ENCODE measurements at regions not wholly inside any gene's neighbourhood (a gene's known extent, or its start where the extent isn't known, plus 50 kb on each side); places are given as distances from the start of the nearest gene placed in this dataset.

DNA sequence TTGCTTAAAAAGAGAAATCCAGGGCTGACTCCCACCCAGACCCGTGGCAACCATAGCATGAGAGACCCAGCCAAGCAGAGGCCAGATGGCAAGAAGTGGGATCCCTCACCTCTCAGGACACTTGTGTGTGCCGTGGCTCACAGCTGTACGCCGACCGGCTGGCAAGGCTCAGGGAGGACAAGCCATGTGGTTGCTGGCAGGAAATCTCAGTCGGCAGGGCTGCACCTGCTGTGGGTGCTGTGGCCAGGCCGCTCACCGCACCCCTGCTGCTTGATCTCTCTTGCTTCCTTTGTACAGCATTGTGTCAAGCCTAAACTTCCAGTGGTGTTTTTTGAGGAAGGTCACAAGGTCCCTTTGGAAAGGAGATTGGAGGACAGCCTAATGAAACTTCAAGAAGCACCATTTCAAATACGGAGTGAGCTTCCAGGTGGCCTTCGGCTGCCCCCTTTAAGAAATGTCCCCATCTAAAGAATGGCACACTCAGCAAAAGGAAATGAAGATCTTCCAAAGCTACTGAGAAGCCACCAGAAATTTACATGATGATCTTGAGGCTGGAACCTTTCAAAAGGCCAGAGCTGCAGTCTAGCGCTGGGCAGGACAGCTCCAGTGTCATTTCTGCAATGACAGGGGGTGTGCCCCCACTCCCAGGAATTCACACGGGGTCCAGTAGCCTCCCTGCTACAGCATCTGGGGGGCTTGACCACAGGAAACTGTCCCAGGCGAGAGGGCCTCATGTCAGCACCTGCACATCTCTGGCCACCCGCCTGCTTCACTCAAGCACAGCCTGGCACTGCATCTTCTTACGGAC is 409.0 kb upstream of the MGMT start:
- no peak overlapping the region for H4K8ac ChIP-seq (ENCODE audit: low read length)
- no peak overlapping the region for H2BK5ac ChIP-seq (ENCODE audit: low read depth, low read length, poor library complexity, severe bottlenecking)
- H3K4me3 ChIP-seq (ENCODE audit: insufficient read depth in 1 of 2, low read depth in 1 of 2, low read length in 2 of 2), result no peak overlapping the region
- no peaks in the 10 kb centered on the region for H3K36me3 ChIP-seq (ENCODE audit: control insufficient read depth in 1 of 2, insufficient read depth in 2 of 2, low read depth in 1 of 2, low read length in 2 of 2)
- 88% methylated on average over 15 of the region's 15 CpGs for WGBS
- no peaks in the 10 kb centered on the region for H3K4me1 ChIP-seq (ENCODE audit: control insufficient read depth, insufficient read depth, low read depth, low read length)
- no peak overlapping the region for H3K9ac ChIP-seq (ENCODE audit: low read length)
- H3K18ac ChIP-seq (ENCODE audit: low read depth in 1 of 2, low read length in 2 of 2), result no peak overlapping the region
- H2AK5ac ChIP-seq (ENCODE audit: low read length, severe bottlenecking), result no peak overlapping the region
- no peak overlapping the region for H3K27ac ChIP-seq (ENCODE audit: low read length, poor library complexity, severe bottlenecking)
- H3K9me3 ChIP-seq (ENCODE audit: control insufficient read depth, low read length), result no peaks in the 10 kb centered on the region
- H2BK120ac ChIP-seq (ENCODE audit: low read depth, low read length), result no peak overlapping the region
- H2BK12ac ChIP-seq (ENCODE audit: low read length in 2 of 2), result no peak overlapping the region
- H4K91ac ChIP-seq (ENCODE audit: low read length), result no peak overlapping the region
- H2BK15ac ChIP-seq (ENCODE audit: low read depth, poor library complexity, severe bottlenecking), result no peak overlapping the region
- no peak overlapping the region for H2AFZ ChIP-seq (ENCODE audit: low read depth, low read length)
- H3K23ac ChIP-seq (ENCODE audit: low read length in 2 of 2), result no peak overlapping the region
- H3K4ac ChIP-seq (ENCODE audit: low read depth in 1 of 2, low read length in 2 of 2), result no peak overlapping the region
- no peak overlapping the region for H3K14ac ChIP-seq (ENCODE audit: low read length in 2 of 2)
- no peak for DNase-seq
- no peak overlapping the region for H3K4me2 ChIP-seq (ENCODE audit: low read length, poor library complexity, severe bottlenecking)
- H3K79me1 ChIP-seq (replicated peaks; ENCODE audit: low read length, poor library complexity, severe bottlenecking), result no peaks in the 10 kb centered on the region
- peaks cover 0 to 5% of the 10 kb centered on the region in 2 experiments for H3K27me3 ChIP-seq (ENCODE audit: control insufficient read depth in 1 of 2, insufficient read depth in 1 of 2, low read length in 2 of 2)

DNA sequence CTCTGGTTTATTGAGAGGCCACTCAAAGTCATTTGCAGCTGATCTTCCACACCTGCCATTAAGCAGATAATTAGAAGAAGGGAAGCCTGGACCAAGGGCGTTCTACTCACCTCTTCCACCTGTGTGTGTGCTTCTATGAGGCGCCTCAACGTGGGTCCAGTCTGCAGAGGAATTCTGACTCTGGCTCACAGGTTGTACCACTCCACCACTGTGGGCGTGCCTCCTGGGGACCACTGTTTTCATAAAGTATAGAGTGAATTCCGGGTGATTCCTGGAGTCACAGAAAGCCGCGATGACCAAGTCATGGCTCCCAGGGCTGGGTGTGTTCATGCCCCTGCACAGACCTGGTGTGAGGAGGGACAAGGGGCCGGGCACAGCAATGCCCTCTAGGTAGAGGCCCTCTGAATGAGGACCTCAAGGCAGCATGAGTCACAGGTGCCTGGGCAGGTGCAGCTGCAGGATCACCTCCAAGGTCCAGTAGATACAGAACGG is 408.3 kb upstream of the MGMT start:
- no peaks in the 10 kb centered on the region for H3K4me1 ChIP-seq (ENCODE audit: control insufficient read depth, insufficient read depth, low read depth, low read length)
- H3K27ac ChIP-seq (ENCODE audit: low read length, poor library complexity, severe bottlenecking), result no peak overlapping the region
- no peak overlapping the region for H2AFZ ChIP-seq (ENCODE audit: low read depth, low read length)
- H3K79me1 ChIP-seq (replicated peaks; ENCODE audit: low read length, poor library complexity, severe bottlenecking), result no peaks in the 10 kb centered on the region
- H3K4me3 ChIP-seq (ENCODE audit: insufficient read depth in 1 of 2, low read depth in 1 of 2, low read length in 2 of 2), result no peak overlapping the region
- H2BK5ac ChIP-seq (ENCODE audit: low read depth, low read length, poor library complexity, severe bottlenecking), result no peak overlapping the region
- H3K14ac ChIP-seq (ENCODE audit: low read length in 2 of 2), result no peak overlapping the region
- H3K4ac ChIP-seq (ENCODE audit: low read depth in 1 of 2, low read length in 2 of 2), result no peak overlapping the region
- H3K36me3 ChIP-seq (ENCODE audit: control insufficient read depth in 1 of 2, insufficient read depth in 2 of 2, low read depth in 1 of 2, low read length in 2 of 2), result no peaks in the 10 kb centered on the region
- H3K27me3 ChIP-seq (ENCODE audit: control insufficient read depth in 1 of 2, insufficient read depth in 1 of 2, low read length in 2 of 2), result peaks cover 0 to 5% of the 10 kb centered on the region in 2 experiments
- H4K8ac ChIP-seq (ENCODE audit: low read length), result no peak overlapping the region
- H2BK120ac ChIP-seq (ENCODE audit: low read depth, low read length), result no peak overlapping the region
- H2AK5ac ChIP-seq (ENCODE audit: low read length, severe bottlenecking), result no peak overlapping the region
- no peaks in the 10 kb centered on the region for H3K9me3 ChIP-seq (ENCODE audit: control insufficient read depth, low read length)
- no peak overlapping the region for H4K91ac ChIP-seq (ENCODE audit: low read length)
- H3K23ac ChIP-seq (ENCODE audit: low read length in 2 of 2), result no peak overlapping the region
- WGBS, result 83% methylated on average over 9 of the region's 9 CpGs
- no peak overlapping the region for H2BK12ac ChIP-seq (ENCODE audit: low read length in 2 of 2)
- no peak for DNase-seq
- H3K18ac ChIP-seq (ENCODE audit: low read depth in 1 of 2, low read length in 2 of 2), result no peak overlapping the region
- H3K9ac ChIP-seq (ENCODE audit: low read length), result no peak overlapping the region
- H2BK15ac ChIP-seq (ENCODE audit: low read depth, poor library complexity, severe bottlenecking), result no peak overlapping the region
- H3K4me2 ChIP-seq (ENCODE audit: low read length, poor library complexity, severe bottlenecking), result no peak overlapping the region

DNA sequence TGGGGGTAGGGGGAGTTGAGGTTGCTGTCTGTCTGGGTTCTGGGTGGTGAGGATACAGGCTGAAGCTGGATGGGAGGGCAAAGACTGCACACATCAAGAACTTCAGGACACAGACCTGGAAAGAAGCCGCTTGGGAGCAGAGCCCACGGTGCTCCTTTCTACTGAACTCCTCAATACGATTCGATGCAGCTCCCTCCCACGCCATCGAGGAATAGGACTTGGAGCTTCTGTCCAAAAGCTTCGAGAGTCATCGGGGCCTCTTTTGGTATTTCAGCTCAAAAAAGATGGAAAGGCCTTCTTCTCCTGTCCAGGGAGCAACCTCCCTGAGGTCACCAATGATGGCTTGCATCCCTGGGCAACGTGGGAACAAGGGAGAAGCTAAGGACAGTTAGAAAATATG is 407.1 kb upstream of the MGMT start:
- no peak overlapping the region for H3K23ac ChIP-seq (ENCODE audit: low read length in 2 of 2)
- H3K27ac ChIP-seq (ENCODE audit: low read length, poor library complexity, severe bottlenecking), result no peak overlapping the region
- no peak overlapping the region for H4K8ac ChIP-seq (ENCODE audit: low read length)
- no peak overlapping the region for H2BK12ac ChIP-seq (ENCODE audit: low read length in 2 of 2)
- no peak overlapping the region for H2AFZ ChIP-seq (ENCODE audit: low read depth, low read length)
- H3K14ac ChIP-seq (ENCODE audit: low read length in 2 of 2), result no peak overlapping the region
- H3K4me2 ChIP-seq (ENCODE audit: low read length, poor library complexity, severe bottlenecking), result no peak overlapping the region
- H3K18ac ChIP-seq (ENCODE audit: low read depth in 1 of 2, low read length in 2 of 2), result no peak overlapping the region
- H3K36me3 ChIP-seq (ENCODE audit: control insufficient read depth in 1 of 2, insufficient read depth in 2 of 2, low read depth in 1 of 2, low read length in 2 of 2), result no peaks in the 10 kb centered on the region
- no peak overlapping the region for H4K91ac ChIP-seq (ENCODE audit: low read length)
- H3K9me3 ChIP-seq (ENCODE audit: control insufficient read depth, low read length), result no peaks in the 10 kb centered on the region
- no peak for DNase-seq
- no peak overlapping the region for H3K9ac ChIP-seq (ENCODE audit: low read length)
- H3K4me1 ChIP-seq (ENCODE audit: control insufficient read depth, insufficient read depth, low read depth, low read length), result no peaks in the 10 kb centered on the region
- no peak overlapping the region for H3K4ac ChIP-seq (ENCODE audit: low read depth in 1 of 2, low read length in 2 of 2)
- no peak overlapping the region for H3K4me3 ChIP-seq (ENCODE audit: insufficient read depth in 1 of 2, low read depth in 1 of 2, low read length in 2 of 2)
- peaks cover 0 to 5% of the 10 kb centered on the region in 2 experiments for H3K27me3 ChIP-seq (ENCODE audit: control insufficient read depth in 1 of 2, insufficient read depth in 1 of 2, low read length in 2 of 2)
- no peak overlapping the region for H2BK5ac ChIP-seq (ENCODE audit: low read depth, low read length, poor library complexity, severe bottlenecking)
- H3K79me1 ChIP-seq (replicated peaks; ENCODE audit: low read length, poor library complexity, severe bottlenecking), result no peaks in the 10 kb centered on the region
- no peak overlapping the region for H2BK120ac ChIP-seq (ENCODE audit: low read depth, low read length)
- no peak overlapping the region for H2AK5ac ChIP-seq (ENCODE audit: low read length, severe bottlenecking)
- H2BK15ac ChIP-seq (ENCODE audit: low read depth, poor library complexity, severe bottlenecking), result no peak overlapping the region
- WGBS, result 86% methylated on average over 9 of the region's 9 CpGs

DNA sequence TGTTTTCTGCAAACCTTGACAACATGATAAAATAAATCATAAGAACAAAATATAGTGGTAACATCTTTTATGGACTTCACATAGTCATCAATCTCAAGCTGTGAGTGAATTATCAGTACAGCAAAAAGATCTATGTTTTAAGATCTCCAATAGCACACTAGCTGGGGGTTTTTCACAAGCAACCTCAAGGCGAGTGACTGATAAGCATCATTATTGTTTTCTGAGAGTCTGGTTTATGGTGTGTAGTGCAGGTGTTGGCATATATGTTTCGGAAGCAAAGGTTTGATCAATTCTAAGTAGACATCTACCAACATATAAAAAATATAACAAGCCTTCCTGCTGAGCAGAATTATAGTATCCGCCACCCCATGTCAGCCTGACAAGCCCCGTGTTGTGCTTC is 403.8 kb upstream of the MGMT start:
- no peaks in the 10 kb centered on the region for H3K79me1 ChIP-seq (replicated peaks; ENCODE audit: low read length, poor library complexity, severe bottlenecking)
- no peak overlapping the region for H3K23ac ChIP-seq (ENCODE audit: low read length in 2 of 2)
- WGBS, result no CpG with 5 or more reads among the region's 4 CpGs
- no peak overlapping the region for H3K14ac ChIP-seq (ENCODE audit: low read length in 2 of 2)
- no peaks in the 10 kb centered on the region for H3K9me3 ChIP-seq (ENCODE audit: control insufficient read depth, low read length)
- H3K4ac ChIP-seq (ENCODE audit: low read depth in 1 of 2, low read length in 2 of 2), result no peak overlapping the region
- H2BK15ac ChIP-seq (ENCODE audit: low read depth, poor library complexity, severe bottlenecking), result no peak overlapping the region
- H3K9ac ChIP-seq (ENCODE audit: low read length), result no peak overlapping the region
- no peaks in the 10 kb centered on the region for H3K4me1 ChIP-seq (ENCODE audit: control insufficient read depth, insufficient read depth, low read depth, low read length)
- no peak overlapping the region for H3K4me3 ChIP-seq (ENCODE audit: insufficient read depth in 1 of 2, low read depth in 1 of 2, low read length in 2 of 2)
- H2BK120ac ChIP-seq (ENCODE audit: low read depth, low read length), result no peak overlapping the region
- H3K27me3 ChIP-seq (ENCODE audit: control insufficient read depth in 1 of 2, insufficient read depth in 1 of 2, low read length in 2 of 2), result no peaks in the 10 kb centered on the region
- no peak for DNase-seq
- no peak overlapping the region for H4K91ac ChIP-seq (ENCODE audit: low read length)
- no peaks in the 10 kb centered on the region for H3K36me3 ChIP-seq (ENCODE audit: control insufficient read depth in 1 of 2, insufficient read depth in 2 of 2, low read depth in 1 of 2, low read length in 2 of 2)
- H4K8ac ChIP-seq (ENCODE audit: low read length), result no peak overlapping the region
- no peak overlapping the region for H3K27ac ChIP-seq (ENCODE audit: low read length, poor library complexity, severe bottlenecking)
- no peak overlapping the region for H2AFZ ChIP-seq (ENCODE audit: low read depth, low read length)
- H2AK5ac ChIP-seq (ENCODE audit: low read length, severe bottlenecking), result no peak overlapping the region
- H3K18ac ChIP-seq (ENCODE audit: low read depth in 1 of 2, low read length in 2 of 2), result no peak overlapping the region
- no peak overlapping the region for H3K4me2 ChIP-seq (ENCODE audit: low read length, poor library complexity, severe bottlenecking)
- no peak overlapping the region for H2BK5ac ChIP-seq (ENCODE audit: low read depth, low read length, poor library complexity, severe bottlenecking)
- no peak overlapping the region for H2BK12ac ChIP-seq (ENCODE audit: low read length in 2 of 2)

Measured in mesenchymal stem cell (in vitro differentiated cells and primary cell).